ENCODE measurements at regions not wholly inside any gene's neighbourhood (a gene's known extent, or its start where the extent isn't known, plus 50 kb on each side); places are given as distances from the start of the nearest gene placed in this dataset.

DNA sequence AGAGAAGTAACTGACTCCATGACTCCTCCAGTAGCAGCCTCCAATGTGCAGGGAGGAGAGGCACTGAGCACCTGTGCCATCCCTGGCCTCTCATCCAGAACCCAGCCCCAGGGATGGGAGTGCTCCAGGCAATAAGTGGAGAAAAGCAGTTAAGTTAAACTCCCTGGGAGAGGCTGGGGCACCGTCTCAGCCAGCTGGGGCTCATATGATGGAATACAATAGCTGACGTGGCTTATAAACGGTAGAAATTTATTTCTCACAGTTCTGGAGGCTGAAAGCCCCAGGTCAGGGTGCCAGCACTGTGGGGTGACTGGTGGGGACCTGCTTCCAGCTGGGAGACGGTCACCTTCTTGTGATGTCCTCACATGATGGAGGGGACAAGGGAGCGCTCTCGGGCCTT lies 94.7 kb downstream of the RAMP3 start:
- H3K4me3 Mint-ChIP-seq (ENCODE audit: unreplicated experiment), result no peak overlapping the region
- H3K27me3 ChIP-seq (replicated peaks; ENCODE audit: control insufficient read depth, insufficient read depth, low read length), result peaks cover under 1% of the 10 kb centered on the region; the same call in 1 of the 2 replicates
- no peak overlapping the region for H3K27ac Mint-ChIP-seq (ENCODE audit: unreplicated experiment)
- no peaks in the 10 kb centered on the region for H3K36me3 ChIP-seq (ENCODE audit: control insufficient read depth, insufficient read depth, low read length)
- no peaks in the 10 kb centered on the region for H3K4me1 Mint-ChIP-seq (ENCODE audit: low read depth, unreplicated experiment)
- CTCF ChIA-PET, result interaction anchor here (0.7 kb wide), 1 partner anchor 12 kb away, joined by 3 read pairs; no protein-coding TSS in a partner anchor
- no peaks in the 10 kb centered on the region for H3K9me3 ChIP-seq
- H3K4me1 ChIP-seq, result no peaks in the 10 kb centered on the region
- no TSS peak for BruUV-seq (replicated peaks)
- H3K27me3 Mint-ChIP-seq (ENCODE audit: insufficient read depth, unreplicated experiment), result peaks cover 9% of the 10 kb centered on the region
- H3K9me3 Mint-ChIP-seq (ENCODE audit: unreplicated experiment), result peaks cover 6% of the 10 kb centered on the region
- POLR2A ChIA-PET, result no interaction called here
- H3K4me3 ChIP-seq (ENCODE audit: low read depth, low read length), result no peak overlapping the region
- intact Hi-C loops (cut with micrococcal nuclease; ENCODE audit: unreplicated experiment), result no loop called here
- DNase-seq, result no peak
- TF ChIP-seq, protein P1, sequence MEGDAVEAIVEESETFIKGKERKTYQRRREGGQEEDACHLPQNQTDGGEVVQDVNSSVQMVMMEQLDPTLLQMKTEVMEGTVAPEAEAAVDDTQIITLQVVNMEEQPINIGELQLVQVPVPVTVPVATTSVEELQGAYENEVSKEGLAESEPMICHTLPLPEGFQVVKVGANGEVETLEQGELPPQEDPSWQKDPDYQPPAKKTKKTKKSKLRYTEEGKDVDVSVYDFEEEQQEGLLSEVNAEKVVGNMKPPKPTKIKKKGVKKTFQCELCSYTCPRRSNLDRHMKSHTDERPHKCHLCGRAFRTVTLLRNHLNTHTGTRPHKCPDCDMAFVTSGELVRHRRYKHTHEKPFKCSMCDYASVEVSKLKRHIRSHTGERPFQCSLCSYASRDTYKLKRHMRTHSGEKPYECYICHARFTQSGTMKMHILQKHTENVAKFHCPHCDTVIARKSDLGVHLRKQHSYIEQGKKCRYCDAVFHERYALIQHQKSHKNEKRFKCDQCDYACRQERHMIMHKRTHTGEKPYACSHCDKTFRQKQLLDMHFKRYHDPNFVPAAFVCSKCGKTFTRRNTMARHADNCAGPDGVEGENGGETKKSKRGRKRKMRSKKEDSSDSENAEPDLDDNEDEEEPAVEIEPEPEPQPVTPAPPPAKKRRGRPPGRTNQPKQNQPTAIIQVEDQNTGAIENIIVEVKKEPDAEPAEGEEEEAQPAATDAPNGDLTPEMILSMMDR (IDR thresholded peaks at IDR 0.05; ENCODE audit: insufficient read depth in 1 of 2, low read depth in 1 of 2, low read length in 1 of 2, severe bottlenecking in 1 of 2, unreplicated experiment in 1 of 2), result no peak
- H3K36me3 Mint-ChIP-seq (ENCODE audit: insufficient read depth, unreplicated experiment), result no peaks in the 10 kb centered on the region

DNA sequence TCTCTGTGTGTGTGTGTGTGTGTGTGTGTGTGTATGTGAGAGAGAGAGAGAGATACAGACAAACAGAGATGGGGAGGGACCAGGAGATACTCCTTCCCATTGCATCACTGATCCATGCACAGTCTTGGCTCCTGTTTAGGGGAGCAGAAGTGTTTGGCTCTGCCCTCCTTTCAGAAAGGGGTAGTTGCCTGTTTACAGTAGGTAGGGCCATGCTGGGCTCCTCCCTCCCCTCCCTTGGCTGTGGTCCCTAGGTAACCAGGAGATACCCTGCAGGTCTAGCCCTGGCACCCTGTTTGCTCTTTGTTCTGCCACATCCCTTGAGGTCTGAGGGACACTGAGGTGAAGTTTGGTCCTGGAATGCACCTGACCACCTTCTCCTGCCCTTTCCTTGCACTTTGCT lies 95.3 kb downstream of the RAMP3 start:
- TF ChIP-seq, protein P1 (IDR thresholded peaks at IDR 0.05; ENCODE audit: insufficient read depth in 1 of 2, low read depth in 1 of 2, low read length in 1 of 2, severe bottlenecking in 1 of 2, unreplicated experiment in 1 of 2), result no peak
- Histone ChIP-seq H3K4me1 (no peaks in the 10 kb centered on the region), H3K9me3 (no peaks in the 10 kb centered on the region), H3K4me3 (ENCODE audit: low read depth, low read length) (no peak overlapping the region), H3K27me3 (replicated peaks; ENCODE audit: control insufficient read depth, insufficient read depth, low read length) (peaks cover 2% of the 10 kb centered on the region; the same call in 1 of the 2 replicates), H3K36me3 (ENCODE audit: control insufficient read depth, insufficient read depth, low read length) (no peaks in the 10 kb centered on the region)
- no peak for DNase-seq
- no peaks in the 10 kb centered on the region for H3K9me3 Mint-ChIP-seq (ENCODE audit: unreplicated experiment)
- intact Hi-C loops (cut with micrococcal nuclease; ENCODE audit: unreplicated experiment), result no loop called here
- ChIA-PET CTCF (interaction anchor here (0.7 kb wide), 1 partner anchor 12 kb away, joined by 3 read pairs; no protein-coding TSS in a partner anchor), POLR2A (no interaction called here)
- no peak overlapping the region for H3K4me3 Mint-ChIP-seq (ENCODE audit: unreplicated experiment)
- H3K27ac Mint-ChIP-seq (ENCODE audit: unreplicated experiment), result no peak overlapping the region
- peaks cover 6% of the 10 kb centered on the region for H3K27me3 Mint-ChIP-seq (ENCODE audit: insufficient read depth, unreplicated experiment)
- no peaks in the 10 kb centered on the region for H3K4me1 Mint-ChIP-seq (ENCODE audit: low read depth, unreplicated experiment)
- H3K36me3 Mint-ChIP-seq (ENCODE audit: insufficient read depth, unreplicated experiment), result no peaks in the 10 kb centered on the region
- BruUV-seq (replicated peaks), result no TSS peak

DNA sequence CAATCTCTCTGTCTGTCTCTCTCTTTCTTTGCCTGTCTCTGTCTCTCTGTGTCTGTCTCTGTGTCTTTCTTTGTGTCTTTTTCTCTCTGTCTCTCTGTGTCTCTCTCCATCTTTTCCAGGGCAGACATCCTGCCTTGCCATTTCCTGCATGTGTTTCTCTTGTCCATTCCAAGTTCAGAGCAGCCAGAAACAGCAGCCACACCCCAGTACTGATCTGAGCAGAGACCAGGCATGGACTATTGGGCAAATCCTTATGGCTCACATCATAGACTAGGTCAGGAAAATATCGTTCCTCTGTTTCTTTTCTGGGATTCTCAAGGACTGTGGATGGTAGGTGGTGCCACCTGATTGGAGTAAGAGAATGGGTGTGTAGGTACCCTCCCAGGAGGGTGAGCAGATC lies 95.8 kb downstream of the RAMP3 start:
- no peaks in the 10 kb centered on the region for H3K36me3 Mint-ChIP-seq (ENCODE audit: insufficient read depth, unreplicated experiment)
- no peak overlapping the region for H3K27ac Mint-ChIP-seq (ENCODE audit: unreplicated experiment)
- ChIA-PET CTCF (no interaction called here), POLR2A (no interaction called here)
- TF ChIP-seq, protein P1 (IDR thresholded peaks at IDR 0.05; ENCODE audit: insufficient read depth in 1 of 2, low read depth in 1 of 2, low read length in 1 of 2, severe bottlenecking in 1 of 2, unreplicated experiment in 1 of 2), result no peak
- H3K4me1 Mint-ChIP-seq (ENCODE audit: low read depth, unreplicated experiment), result no peaks in the 10 kb centered on the region
- Histone ChIP-seq H3K9me3 (no peaks in the 10 kb centered on the region), H3K4me1 (no peaks in the 10 kb centered on the region), H3K4me3 (ENCODE audit: low read depth, low read length) (no peak overlapping the region), H3K27me3 (replicated peaks; ENCODE audit: control insufficient read depth, insufficient read depth, low read length) (peaks cover 2% of the 10 kb centered on the region; the same call in 1 of the 2 replicates), H3K36me3 (ENCODE audit: control insufficient read depth, insufficient read depth, low read length) (no peaks in the 10 kb centered on the region)
- no TSS peak for BruUV-seq (replicated peaks)
- intact Hi-C loops (cut with micrococcal nuclease; ENCODE audit: unreplicated experiment), result no loop called here
- no peak overlapping the region for H3K4me3 Mint-ChIP-seq (ENCODE audit: unreplicated experiment)
- no peak for DNase-seq
- H3K9me3 Mint-ChIP-seq (ENCODE audit: unreplicated experiment), result no peaks in the 10 kb centered on the region
- peaks cover 10% of the 10 kb centered on the region for H3K27me3 Mint-ChIP-seq (ENCODE audit: insufficient read depth, unreplicated experiment)

Data from Caco-2 (cell line).